ENCODE measurements at regions not wholly inside any gene's neighbourhood (a gene's known extent, or its start where the extent isn't known, plus 50 kb on each side); places are given as distances from the start of the nearest gene placed in this dataset.
"Not testable (repeated sequence)": the region's sequence is repeated elsewhere in the genome, so short reads cannot be mapped to it uniquely, and the experiment has no call there.

DNA sequence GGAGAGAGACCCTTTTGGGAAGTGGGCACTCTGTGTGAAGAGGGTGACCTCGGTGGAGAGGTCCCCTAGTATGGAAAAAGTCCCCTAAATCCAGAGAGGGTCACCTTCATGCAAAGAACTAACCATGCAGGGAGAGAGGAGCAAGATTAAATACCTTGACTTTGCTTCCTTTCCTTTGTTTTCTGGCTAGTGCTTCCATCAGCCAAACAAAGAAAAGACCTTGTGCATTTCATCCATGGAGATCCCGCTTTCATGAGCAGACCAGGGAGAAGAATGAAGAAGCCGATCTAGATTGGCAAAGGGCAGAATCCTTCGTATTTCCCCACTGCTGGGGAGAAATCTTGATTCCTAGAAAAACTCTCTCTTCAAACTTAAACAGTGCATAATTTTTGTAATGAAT is 813.3 kb upstream of the CDH6 start:
- TF ChIP-seq ZNF274 (IDR thresholded peaks at IDR 0.05; ENCODE audit: low read depth, low read length), result no peak
- no peak overlapping the region for H3K4me3 ChIP-seq (ENCODE audit: low read length)

DNA sequence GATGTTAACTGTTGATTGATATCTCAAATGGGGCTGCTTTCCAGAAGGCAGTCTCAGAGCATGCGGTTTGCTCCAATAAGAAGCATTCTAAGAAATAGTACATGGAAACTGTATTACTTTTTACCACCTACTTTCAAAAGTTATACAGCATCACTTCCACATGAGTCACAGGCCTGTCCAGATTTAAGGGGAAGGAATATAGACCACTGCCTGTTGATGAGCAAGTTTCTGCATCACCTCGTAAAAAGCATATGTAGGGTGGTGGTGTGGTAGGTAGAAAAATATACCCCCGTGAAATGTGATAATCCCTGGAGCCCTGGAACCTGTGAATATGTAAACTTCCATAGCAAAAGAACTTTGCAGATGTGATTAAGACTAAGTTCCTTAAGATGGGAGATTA is 816.6 kb upstream of the CDH6 start:
- TF ChIP-seq ZNF274 (IDR thresholded peaks at IDR 0.05; ENCODE audit: low read depth, low read length), result no peak
- no peak overlapping the region for H3K4me3 ChIP-seq (ENCODE audit: low read length)

DNA sequence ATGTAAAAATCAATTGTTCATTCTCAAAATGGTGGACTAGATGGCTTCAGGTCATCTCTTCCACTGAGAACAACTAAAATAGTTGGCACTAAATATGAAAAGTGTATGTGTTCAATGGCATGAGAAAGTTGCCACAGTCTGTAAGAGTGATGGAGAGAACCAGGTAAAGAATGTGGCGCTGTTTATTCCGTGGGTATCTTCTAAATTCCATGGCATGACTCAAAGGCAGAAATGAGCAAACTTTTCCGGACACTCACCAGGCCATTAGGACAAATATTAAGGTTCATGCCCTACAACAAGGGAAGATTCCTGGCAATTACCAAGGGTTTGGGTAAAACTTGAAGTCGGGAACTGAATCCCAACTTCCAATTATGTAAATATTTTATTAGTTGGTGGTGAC is 825.4 kb upstream of the CDH6 start:
- TF ChIP-seq ZNF274 (IDR thresholded peaks at IDR 0.05; ENCODE audit: low read depth, low read length), result no peak
- no peak overlapping the region for H3K4me3 ChIP-seq (ENCODE audit: low read length)

DNA sequence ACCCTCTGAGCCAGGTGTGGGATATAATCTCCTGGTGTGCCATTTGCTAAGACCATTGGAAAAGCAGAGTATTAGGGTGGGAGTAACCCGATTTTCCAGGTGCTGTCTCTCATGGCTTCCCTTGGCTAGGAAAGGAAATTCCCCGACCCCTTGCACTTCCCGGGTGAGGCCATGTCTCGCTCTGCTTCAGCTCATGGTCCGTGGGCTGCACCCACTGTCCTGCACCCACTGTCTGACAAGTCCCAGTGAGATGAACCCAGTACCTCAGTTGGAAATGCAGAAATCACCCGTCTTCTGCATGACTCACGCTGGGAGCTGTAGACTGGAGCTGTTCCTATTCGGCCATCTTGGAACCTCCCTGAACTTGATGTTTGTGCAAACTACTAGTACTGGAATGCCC is 828.5 kb upstream of the CDH6 start:
- not testable (repeated sequence) for H3K4me3 ChIP-seq (ENCODE audit: low read length)

DNA sequence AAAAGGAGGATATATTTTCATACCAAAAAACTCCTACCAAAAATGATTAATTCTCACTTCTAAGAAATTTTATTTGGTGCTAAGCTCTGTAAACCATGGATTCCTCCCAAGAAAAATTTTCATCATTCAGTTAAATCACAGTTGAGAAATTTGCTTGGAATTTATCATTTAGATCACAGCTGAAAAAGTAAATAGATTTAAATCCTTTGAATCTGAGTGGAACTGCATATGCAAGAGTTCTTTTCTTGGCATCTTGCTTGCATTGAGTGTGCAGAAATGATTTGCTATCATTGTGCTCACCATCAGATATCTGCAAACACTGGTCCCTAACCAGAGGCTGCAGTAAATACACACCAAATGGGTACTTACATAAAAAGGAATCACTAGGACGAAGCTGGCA is 836.1 kb upstream of the CDH6 start:
- H3K4me3 ChIP-seq (ENCODE audit: low read length), result no peak overlapping the region
- no peak for TF ChIP-seq ZNF274 (IDR thresholded peaks at IDR 0.05; ENCODE audit: low read depth, low read length)

DNA sequence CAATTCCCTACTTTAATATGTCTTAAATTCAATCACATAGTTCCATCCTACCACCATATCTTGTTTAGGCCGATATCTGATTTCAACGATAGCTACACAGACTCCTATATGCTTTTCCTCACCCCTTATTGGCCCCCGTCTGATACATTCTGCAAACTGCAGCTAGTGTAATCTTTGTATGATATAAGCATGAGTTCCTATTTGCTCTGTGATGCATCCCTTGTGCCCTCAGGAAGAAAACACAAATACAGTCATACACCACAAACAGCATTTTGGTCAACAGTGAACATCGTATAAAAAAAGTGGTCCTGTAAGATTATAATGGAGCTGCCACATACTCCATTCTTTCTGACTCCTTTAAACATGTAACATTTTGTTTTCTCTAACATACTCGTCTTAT is 837.8 kb upstream of the CDH6 start:
- no peak for TF ChIP-seq ZNF274 (IDR thresholded peaks at IDR 0.05; ENCODE audit: low read depth, low read length)
- no peak overlapping the region for H3K4me3 ChIP-seq (ENCODE audit: low read length)

DNA sequence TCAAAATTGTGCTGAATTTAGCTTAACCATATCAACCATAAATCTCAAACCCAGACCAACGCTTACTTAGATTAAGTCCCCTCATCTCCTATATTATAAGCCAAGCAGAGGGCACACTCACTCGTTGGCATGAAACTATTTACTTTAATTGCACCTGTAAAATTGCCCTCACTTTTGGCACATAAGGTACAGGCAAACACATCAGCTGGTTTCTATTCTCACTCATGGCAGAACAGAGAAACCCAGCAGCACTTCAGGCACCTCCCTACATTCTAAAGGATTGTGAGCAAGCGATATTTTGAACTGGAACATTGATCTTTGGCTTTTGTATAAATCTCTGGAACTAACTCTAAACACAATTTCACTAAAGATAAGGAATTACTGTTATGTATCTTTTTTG is 845.6 kb upstream of the CDH6 start:
- TF ChIP-seq ZNF274 (IDR thresholded peaks at IDR 0.05; ENCODE audit: low read depth, low read length), result no peak
- no peak overlapping the region for H3K4me3 ChIP-seq (ENCODE audit: low read length)

DNA sequence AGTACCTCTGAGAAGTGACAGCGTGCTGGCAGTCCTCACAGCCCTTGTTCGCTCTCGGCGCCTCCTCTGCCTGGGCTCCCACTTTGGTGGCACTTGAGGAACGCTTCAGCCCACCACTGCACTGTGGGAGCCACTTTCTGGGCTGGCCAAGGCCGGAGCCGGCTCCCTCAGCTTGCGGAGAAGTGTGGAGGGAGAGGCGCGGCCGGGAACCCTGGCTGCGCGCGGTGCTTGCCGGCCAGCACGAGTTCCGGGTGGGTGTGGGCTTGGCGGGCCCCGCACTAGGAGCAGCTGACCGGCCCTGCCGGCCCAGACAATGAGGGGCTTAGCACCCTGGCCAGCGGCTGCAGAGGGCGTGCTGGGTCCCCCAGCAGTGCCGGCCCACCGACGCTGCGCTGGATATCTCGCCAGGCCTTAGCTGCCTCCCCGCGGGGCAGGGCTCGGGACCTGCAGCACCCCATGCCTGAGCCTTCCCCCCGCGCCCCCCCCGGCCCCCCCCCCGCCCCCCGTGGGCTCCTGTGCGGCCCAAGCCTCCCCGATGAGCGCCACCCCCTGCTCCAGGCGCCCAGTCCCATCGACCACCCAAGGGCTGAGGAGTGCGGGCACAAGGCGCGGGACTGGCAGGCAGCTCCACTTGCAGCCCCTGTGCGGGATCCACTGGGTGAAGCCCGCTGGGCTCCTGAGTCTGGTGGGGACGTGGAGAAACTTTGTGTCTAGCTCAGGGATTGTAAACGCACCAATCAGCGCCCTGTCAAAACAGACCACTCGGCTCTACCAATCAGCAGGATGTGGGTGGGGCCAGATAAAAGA is 847.7 kb upstream of the CDH6 start:
- H3K4me3 ChIP-seq (ENCODE audit: low read length), result not testable (repeated sequence)

DNA sequence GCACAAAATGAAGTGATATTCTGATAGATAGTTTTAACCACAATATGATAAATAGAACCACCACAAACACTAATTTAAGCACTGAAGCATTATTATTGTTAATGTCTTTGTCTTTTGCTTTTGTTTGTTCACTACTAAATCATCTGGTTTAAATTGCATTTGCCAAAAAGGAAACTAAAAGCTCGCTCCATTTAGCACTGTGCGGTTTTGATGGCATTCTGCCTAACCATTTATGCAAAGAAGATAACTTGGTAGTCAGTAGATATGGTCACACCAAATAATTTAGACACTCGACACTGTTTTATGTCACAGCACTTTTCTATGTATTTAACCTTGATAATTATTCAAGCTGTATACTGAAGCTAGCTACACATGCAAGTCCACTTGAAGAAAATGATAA is 849.8 kb upstream of the CDH6 start:
- H3K4me3 ChIP-seq (ENCODE audit: low read length), result no peak overlapping the region
- TF ChIP-seq ZNF274 (IDR thresholded peaks at IDR 0.05; ENCODE audit: low read depth, low read length), result no peak

DNA sequence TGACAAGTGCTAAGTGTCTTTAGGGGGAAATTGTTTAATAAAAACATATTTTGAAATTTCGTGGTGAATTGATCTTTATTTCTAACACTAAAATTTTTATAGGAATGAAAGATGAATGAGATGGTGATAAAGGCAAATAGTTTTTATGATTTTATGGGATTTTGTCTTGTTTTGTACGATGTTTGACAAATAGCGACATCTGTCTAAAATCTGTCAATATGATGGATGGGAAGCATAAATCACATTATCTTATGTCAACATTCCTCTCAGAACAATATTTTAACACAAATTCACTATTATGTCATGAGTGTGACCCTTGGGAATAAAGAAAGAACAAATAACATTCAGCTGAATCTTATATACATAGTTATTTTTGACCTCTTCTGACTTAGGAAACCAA is 852.0 kb upstream of the CDH6 start:
- no peak for TF ChIP-seq ZNF274 (IDR thresholded peaks at IDR 0.05; ENCODE audit: low read depth, low read length)

DNA sequence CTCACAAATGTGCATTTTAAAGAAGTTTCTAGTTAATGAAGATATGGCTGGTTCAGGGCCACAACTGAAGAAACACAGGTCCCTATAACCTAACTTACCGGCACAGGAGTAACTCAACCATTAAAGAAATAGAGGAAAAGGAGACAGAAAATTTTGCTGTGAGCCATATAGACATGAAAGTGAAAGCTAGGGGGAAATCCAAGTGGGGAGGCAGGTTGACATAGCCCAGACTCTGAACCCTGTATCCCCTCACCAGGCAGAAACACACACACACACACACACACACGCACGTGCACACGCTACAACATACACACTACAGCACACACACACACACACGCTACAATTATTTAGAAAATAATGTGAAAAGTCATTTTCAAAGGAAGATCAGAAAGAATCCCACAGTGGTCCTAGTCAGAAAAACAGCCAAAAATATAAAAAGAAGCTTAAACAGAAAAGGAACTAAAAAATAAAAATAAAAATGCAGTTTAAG is 856.4 kb upstream of the CDH6 start:
- H3K4me3 ChIP-seq (ENCODE audit: low read length), result no peak overlapping the region
- no peak for TF ChIP-seq ZNF274 (IDR thresholded peaks at IDR 0.05; ENCODE audit: low read depth, low read length)

More for the DNA sequence above, 852.0 kb upstream of the CDH6 start:
- H3K4me3 ChIP-seq (ENCODE audit: low read length), result no peak overlapping the region

DNA sequence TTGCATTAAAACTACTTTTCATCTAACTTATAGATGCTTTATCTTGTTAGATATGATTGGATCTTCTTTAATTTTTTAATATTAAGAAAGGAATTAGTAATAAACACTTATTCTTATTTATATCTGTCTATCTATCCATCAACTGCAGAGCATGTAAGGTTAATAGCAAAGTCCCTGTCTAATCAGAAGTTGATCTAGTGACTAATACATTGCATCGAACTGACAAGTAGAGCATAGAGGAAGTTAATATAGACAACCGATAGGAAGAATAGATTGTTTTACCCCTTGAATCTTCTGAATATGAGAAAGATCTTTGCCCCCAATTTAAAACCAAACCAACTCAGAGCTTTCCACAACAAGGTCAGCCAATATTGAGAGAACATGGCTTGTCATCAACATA is 862.0 kb upstream of the CDH6 start:
- H3K4me3 ChIP-seq (ENCODE audit: low read length), result no peak overlapping the region
- no peak for TF ChIP-seq ZNF274 (IDR thresholded peaks at IDR 0.05; ENCODE audit: low read depth, low read length)

DNA sequence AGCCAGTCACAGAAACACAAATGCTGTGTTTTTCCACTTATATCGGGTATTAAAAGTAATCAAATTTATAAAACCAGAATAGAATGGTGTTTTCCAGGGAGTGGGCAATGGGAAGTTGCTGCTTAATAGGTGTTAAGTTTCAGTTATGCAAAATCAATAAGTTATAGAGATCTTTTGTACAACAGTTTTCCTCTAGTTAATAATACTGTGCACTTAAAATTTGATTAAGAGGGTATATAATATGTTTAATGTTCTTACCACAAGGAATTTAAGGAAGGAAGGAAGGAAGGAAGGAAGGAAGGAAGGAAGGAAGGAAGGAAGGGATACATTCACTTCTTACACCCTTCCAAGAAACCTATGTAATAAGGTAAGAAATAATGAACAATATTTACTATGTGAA is 867.7 kb upstream of the CDH6 start:
- H3K4me3 ChIP-seq (ENCODE audit: low read length), result no peak overlapping the region
- TF ChIP-seq ZNF274 (IDR thresholded peaks at IDR 0.05; ENCODE audit: low read depth, low read length), result no peak

DNA sequence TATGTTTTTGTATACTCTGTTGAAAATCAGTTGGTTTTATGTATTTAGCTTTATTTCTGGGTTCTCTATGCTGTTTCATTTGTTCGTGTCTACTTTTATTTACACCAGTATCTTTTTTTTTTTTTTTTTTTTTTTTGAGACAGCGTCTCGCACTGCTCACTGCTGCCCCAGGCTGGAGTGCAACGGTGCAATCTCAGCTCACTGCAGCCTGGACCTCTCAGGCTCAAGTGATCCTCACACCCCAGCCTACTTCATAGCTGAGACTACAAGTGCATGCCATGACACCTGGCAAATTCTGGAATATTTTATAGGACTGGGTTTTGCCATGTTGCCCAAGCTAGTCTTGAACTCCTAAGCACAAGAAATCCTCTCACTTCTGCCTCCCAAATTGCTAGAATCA is 869.4 kb upstream of the CDH6 start:
- TF ChIP-seq ZNF274 (IDR thresholded peaks at IDR 0.05; ENCODE audit: low read depth, low read length), result no peak
- no peak overlapping the region for H3K4me3 ChIP-seq (ENCODE audit: low read length)

DNA sequence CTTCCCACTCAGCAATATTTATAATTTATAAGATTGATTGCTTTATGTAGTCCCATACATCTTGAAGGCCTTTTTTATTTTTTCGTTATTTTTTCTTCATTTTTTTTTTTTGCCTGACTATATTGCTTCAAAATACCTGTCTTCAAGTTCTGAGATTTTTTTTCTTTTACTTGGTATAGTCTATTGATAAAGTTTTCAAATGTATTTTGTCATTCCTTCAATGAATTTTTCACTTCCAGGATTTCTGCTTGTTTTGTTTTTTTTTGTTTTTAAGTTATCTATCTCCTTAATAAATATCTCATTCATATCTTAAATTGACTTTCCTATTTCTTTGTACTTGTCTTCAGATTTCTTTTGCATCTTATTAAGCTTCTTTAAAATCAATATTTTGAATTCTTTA is 905.6 kb upstream of the CDH6 start:
- TF ChIP-seq ZNF274 (IDR thresholded peaks at IDR 0.05; ENCODE audit: low read depth, low read length), result no peak

DNA sequence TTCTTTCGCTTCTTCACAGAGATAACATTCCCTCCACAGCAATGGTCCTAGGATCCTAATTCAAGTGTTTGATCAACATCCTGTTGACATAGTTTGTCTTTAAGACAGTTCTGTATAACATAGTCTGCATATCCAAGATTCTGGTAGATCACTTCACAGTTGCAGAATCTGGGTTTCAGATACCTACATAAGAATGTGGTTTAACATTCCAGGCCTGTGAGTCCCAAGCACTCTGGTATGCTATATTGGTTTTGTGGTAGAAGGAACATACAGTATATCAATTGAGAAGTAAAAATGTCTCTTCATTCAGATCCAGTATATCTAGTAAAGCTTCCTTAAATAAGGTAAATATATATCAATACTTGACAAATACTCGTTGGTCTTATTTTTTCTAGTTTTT is 914.2 kb upstream of the CDH6 start:
- no peak overlapping the region for H3K4me3 ChIP-seq (ENCODE audit: low read length)
- no peak for TF ChIP-seq ZNF274 (IDR thresholded peaks at IDR 0.05; ENCODE audit: low read depth, low read length)

More for the DNA sequence above, 905.6 kb upstream of the CDH6 start:
- no peak overlapping the region for H3K4me3 ChIP-seq (ENCODE audit: low read length)
